Liver (tissue), 8 donors: ENCODE measurements at regions not wholly inside any gene's neighbourhood (a gene's known extent, or its start where the extent isn't known, plus 50 kb on each side); places are given as distances from the start of the nearest gene placed in this dataset.

Experiments used
- DNase-seq: peaks from one replicate; pipeline ENCODE4 v3.0.0-alpha.2; 2017; ENCODE audit warnings: low spot score
- H3K27ac ChIP-seq, 2 donors: one replicate each; pipeline ENCODE4 v1.7.0; 2013; ENCODE audit warnings: inconsistent platforms in 2 of 2, low read length in 2 of 2, control low read depth in 1 of 2, low read depth in 1 of 2, mild to moderate bottlenecking in 1 of 2
- H3K27me3 ChIP-seq, 4 donors: one replicate each; pipeline versions ENCODE4 v1.6.1 to v1.7.0; 2013; ENCODE audit warnings: low read length in 3 of 4, inconsistent platforms in 1 of 4, mild to moderate bottlenecking in 1 of 4, moderate library complexity in 1 of 4; ENCODE audit not compliant: control insufficient read depth in 4 of 4, insufficient read depth in 4 of 4
- H3K36me3 ChIP-seq, 4 donors: one replicate each; pipeline versions ENCODE4 v1.6.1 to v1.7.0; 2013; ENCODE audit warnings: low read length in 3 of 4, mild to moderate bottlenecking in 3 of 4, low read depth in 1 of 4, moderate library complexity in 1 of 4; ENCODE audit not compliant: control insufficient read depth in 4 of 4, insufficient read depth in 3 of 4
- H3K4me1 ChIP-seq, 4 donors: one replicate each; pipeline versions ENCODE4 v1.6.1 to v1.7.0; 2013; ENCODE audit warnings: low read length in 3 of 4, mild to moderate bottlenecking in 3 of 4, moderate library complexity in 1 of 4; ENCODE audit not compliant: control insufficient read depth in 4 of 4, insufficient read depth in 4 of 4
- H3K4me3 ChIP-seq, 3 donors: one replicate each; pipeline versions ENCODE4 v1.6.1 to v1.7.0; 2013; ENCODE audit warnings: low read length in 3 of 3, control low read depth in 1 of 3, low read depth in 1 of 3, mild to moderate bottlenecking in 1 of 3
- H3K9ac ChIP-seq, 2 donors: one replicate each; pipeline ENCODE4 v1.7.0; 2013; ENCODE audit warnings: low read length in 2 of 2, mild to moderate bottlenecking in 2 of 2, moderate library complexity in 2 of 2, control low read depth in 1 of 2, low read depth in 1 of 2
- H3K9me3 ChIP-seq, 4 donors: one replicate each; pipeline versions ENCODE4 v1.6.1 to v1.7.0; 2013; ENCODE audit warnings: low read length in 3 of 4; ENCODE audit not compliant: control insufficient read depth in 4 of 4
- EGR1 ChIP-seq, 2 donors: IDR thresholded peaks; 2 replicates each; pipeline ENCODE4 v1.6.1; 2016 to 2018; ENCODE audit warnings: antibody characterized with exemption in 2 of 2, low read depth in 2 of 2
- FOXA1 ChIP-seq: IDR thresholded peaks from 2 replicates; pipeline ENCODE4 v1.6.1; 2016; ENCODE audit warnings: antibody characterized with exemption
- FOXA2 ChIP-seq: IDR thresholded peaks from 2 replicates; pipeline ENCODE4 v1.6.1; 2016; ENCODE audit warnings: antibody characterized with exemption
- GABPA ChIP-seq, 2 donors: IDR thresholded peaks in 1 of 2; conservative IDR thresholded peaks in 1 of 2; 2 replicates each; pipeline ENCODE4 v1.6.1; 2016; ENCODE audit warnings: antibody characterized with exemption in 2 of 2, mild to moderate bottlenecking in 1 of 2, moderate library complexity in 1 of 2
- HNF4G ChIP-seq: IDR thresholded peaks from 2 replicates; pipeline ENCODE4 v1.6.1; 2016; ENCODE audit warnings: antibody characterized with exemption
- JUND ChIP-seq, 2 donors: IDR thresholded peaks; 2 replicates each; pipeline ENCODE4 v1.6.1; 2016; ENCODE audit warnings: antibody characterized with exemption in 2 of 2
- NR2F2 ChIP-seq: IDR thresholded peaks from 2 replicates; pipeline ENCODE4 v1.6.1; 2016; ENCODE audit warnings: antibody characterized with exemption
- RAD21 ChIP-seq, 2 donors: IDR thresholded peaks; 2 replicates each; pipeline ENCODE4 v1.6.1; 2016; ENCODE audit warnings: antibody characterized with exemption in 2 of 2, mild to moderate bottlenecking in 2 of 2
- RXRA ChIP-seq, 2 donors: IDR thresholded peaks; 2 replicates each; pipeline ENCODE4 v1.6.1; 2017 to 2018; ENCODE audit warnings: antibody characterized with exemption in 2 of 2, mild to moderate bottlenecking in 1 of 2
- SP1 ChIP-seq: IDR thresholded peaks from 2 replicates; pipeline ENCODE4 v1.6.1; 2018; ENCODE audit warnings: antibody characterized with exemption, mild to moderate bottlenecking
- TAF1 ChIP-seq: conservative IDR thresholded peaks from 2 replicates; pipeline ENCODE4 v1.6.1; 2016; ENCODE audit warnings: antibody characterized with exemption, mild to moderate bottlenecking
- WGBS: extraction: QIAGEN DNeasy Blood & Tissue Kit; methylation state at CpG from one replicate; pipeline ENCODE4 v1.1.7; 2013; 5-methylcytosine and 5-hydroxymethylcytosine counted together
- TF ChIP-seq, protein P1 (sequence below): IDR thresholded peaks from 2 replicates; pipeline ENCODE4 v1.6.1; 2016; ENCODE audit warnings: antibody characterized with exemption, mild to moderate bottlenecking
- TF ChIP-seq, protein P2 (sequence below): IDR thresholded peaks from 2 replicates; pipeline ENCODE4 v1.6.1; 2016; ENCODE audit warnings: antibody characterized with exemption
- TF ChIP-seq, protein P3 (sequence below): fragments of 150-350 bp; IDR thresholded peaks from 2 replicates; pipeline ENCODE4 v1.5.1; 2017; ENCODE audit warnings: improper control_type of control experiment, low read depth, low read length; ENCODE audit not compliant: missing input control
- TF ChIP-seq, protein P4 (sequence below): IDR thresholded peaks from 2 replicates; pipeline ENCODE4 v1.6.1; 2016; ENCODE audit warnings: antibody characterized with exemption
- donor health status: healthy.
- donor health status: healthy.
- donor health status: healthy.
- donor health status: healthy.
- donor health status: healthy.

DNA sequence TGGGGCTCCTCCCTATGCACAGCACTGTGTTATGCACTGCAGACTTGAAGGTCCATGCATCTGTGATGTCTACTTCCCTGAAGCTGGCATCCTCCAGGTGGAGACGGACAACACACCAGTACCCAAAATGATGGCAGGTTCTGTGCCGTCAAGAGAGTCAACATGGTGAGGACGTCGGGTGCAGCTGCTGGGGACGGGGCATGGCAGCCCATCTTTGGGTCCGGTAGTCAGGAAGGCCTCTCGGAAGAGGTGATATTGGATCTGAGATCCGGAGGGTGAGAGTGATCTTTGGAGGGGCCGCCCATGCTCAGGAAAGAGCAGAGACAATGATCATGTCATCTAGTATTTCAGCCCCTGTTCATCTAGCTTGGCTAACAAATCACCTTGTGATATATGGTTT lies 104.1 kb downstream of the RIPK4 start:
- Histone ChIP-seq H3K4me3 (no peak overlapping the region), H3K9me3 (no peaks in the 10 kb centered on the region), H3K27ac (no peak overlapping the region), H3K9ac (no peak overlapping the region), H3K27me3 (no peaks in the 10 kb centered on the region), H3K4me1 (peaks cover 0 to 2% (median 1%) of the 10 kb centered on the region in 4 donors), H3K36me3 (no peaks in the 10 kb centered on the region)
- 95% methylated on average over 9 of the region's 9 CpGs for WGBS
- TF ChIP-seq SP1 (no peak), EGR1 (IDR thresholded peaks at IDR 0.05; ENCODE audit: low read depth in 2 of 2) (no peak), RAD21 (IDR thresholded peaks at IDR 0.05) (no peak), NR2F2 (no peak), RXRA (IDR thresholded peaks at IDR 0.05) (no peak), GABPA (IDR thresholded peaks at IDR 0.05 in 1 of 2, conservative IDR thresholded peaks at IDR 0.05 in 1 of 2) (no peak), FOXA1 (no peak), FOXA2 (no peak), HNF4G (no peak), TAF1 (no peak), JUND (IDR thresholded peaks at IDR 0.05) (no peak)
- TF ChIP-seq, protein P1, sequence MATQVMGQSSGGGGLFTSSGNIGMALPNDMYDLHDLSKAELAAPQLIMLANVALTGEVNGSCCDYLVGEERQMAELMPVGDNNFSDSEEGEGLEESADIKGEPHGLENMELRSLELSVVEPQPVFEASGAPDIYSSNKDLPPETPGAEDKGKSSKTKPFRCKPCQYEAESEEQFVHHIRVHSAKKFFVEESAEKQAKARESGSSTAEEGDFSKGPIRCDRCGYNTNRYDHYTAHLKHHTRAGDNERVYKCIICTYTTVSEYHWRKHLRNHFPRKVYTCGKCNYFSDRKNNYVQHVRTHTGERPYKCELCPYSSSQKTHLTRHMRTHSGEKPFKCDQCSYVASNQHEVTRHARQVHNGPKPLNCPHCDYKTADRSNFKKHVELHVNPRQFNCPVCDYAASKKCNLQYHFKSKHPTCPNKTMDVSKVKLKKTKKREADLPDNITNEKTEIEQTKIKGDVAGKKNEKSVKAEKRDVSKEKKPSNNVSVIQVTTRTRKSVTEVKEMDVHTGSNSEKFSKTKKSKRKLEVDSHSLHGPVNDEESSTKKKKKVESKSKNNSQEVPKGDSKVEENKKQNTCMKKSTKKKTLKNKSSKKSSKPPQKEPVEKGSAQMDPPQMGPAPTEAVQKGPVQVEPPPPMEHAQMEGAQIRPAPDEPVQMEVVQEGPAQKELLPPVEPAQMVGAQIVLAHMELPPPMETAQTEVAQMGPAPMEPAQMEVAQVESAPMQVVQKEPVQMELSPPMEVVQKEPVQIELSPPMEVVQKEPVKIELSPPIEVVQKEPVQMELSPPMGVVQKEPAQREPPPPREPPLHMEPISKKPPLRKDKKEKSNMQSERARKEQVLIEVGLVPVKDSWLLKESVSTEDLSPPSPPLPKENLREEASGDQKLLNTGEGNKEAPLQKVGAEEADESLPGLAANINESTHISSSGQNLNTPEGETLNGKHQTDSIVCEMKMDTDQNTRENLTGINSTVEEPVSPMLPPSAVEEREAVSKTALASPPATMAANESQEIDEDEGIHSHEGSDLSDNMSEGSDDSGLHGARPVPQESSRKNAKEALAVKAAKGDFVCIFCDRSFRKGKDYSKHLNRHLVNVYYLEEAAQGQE = no peak
- TF ChIP-seq, protein P2, sequence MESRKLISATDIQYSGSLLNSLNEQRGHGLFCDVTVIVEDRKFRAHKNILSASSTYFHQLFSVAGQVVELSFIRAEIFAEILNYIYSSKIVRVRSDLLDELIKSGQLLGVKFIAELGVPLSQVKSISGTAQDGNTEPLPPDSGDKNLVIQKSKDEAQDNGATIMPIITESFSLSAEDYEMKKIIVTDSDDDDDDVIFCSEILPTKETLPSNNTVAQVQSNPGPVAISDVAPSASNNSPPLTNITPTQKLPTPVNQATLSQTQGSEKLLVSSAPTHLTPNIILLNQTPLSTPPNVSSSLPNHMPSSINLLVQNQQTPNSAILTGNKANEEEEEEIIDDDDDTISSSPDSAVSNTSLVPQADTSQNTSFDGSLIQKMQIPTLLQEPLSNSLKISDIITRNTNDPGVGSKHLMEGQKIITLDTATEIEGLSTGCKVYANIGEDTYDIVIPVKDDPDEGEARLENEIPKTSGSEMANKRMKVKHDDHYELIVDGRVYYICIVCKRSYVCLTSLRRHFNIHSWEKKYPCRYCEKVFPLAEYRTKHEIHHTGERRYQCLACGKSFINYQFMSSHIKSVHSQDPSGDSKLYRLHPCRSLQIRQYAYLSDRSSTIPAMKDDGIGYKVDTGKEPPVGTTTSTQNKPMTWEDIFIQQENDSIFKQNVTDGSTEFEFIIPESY = no peak
- TF ChIP-seq, protein P3, sequence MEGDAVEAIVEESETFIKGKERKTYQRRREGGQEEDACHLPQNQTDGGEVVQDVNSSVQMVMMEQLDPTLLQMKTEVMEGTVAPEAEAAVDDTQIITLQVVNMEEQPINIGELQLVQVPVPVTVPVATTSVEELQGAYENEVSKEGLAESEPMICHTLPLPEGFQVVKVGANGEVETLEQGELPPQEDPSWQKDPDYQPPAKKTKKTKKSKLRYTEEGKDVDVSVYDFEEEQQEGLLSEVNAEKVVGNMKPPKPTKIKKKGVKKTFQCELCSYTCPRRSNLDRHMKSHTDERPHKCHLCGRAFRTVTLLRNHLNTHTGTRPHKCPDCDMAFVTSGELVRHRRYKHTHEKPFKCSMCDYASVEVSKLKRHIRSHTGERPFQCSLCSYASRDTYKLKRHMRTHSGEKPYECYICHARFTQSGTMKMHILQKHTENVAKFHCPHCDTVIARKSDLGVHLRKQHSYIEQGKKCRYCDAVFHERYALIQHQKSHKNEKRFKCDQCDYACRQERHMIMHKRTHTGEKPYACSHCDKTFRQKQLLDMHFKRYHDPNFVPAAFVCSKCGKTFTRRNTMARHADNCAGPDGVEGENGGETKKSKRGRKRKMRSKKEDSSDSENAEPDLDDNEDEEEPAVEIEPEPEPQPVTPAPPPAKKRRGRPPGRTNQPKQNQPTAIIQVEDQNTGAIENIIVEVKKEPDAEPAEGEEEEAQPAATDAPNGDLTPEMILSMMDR = no peak
- TF ChIP-seq, protein P4, sequence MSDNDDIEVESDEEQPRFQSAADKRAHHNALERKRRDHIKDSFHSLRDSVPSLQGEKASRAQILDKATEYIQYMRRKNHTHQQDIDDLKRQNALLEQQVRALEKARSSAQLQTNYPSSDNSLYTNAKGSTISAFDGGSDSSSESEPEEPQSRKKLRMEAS = no peak
- no peak for DNase-seq

DNA sequence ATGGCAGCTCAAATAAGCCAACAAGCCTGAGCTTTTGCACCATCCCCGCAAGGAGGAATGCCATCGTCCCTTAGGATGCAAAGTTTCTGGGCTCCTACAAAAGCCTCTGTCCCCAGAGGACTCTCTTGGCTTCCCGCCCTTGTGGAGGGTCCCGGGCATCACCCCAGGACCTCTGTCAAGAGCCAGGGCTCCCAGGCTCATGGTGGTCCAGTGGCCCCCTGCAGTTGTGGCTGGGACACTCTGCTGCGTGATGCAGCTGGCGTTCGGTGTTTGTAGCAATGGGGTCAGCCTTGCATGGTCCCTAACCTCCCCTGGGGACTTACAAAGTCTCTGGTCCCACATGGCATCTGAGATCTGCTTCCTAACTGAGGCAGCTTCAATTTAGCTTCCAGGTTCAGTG lies 104.7 kb downstream of the RIPK4 start:
- TF ChIP-seq, protein P3 = no peak
- no peak for TF ChIP-seq NR2F2
- TF ChIP-seq, protein P4 = no peak
- WGBS = 90% methylated on average over 7 of the region's 7 CpGs
- Histone ChIP-seq H3K9ac (no peak overlapping the region), H3K36me3 (no peaks in the 10 kb centered on the region), H3K4me3 (no peak overlapping the region), H3K27me3 (no peaks in the 10 kb centered on the region), H3K4me1 (peaks cover 0 to 2% (median 1%) of the 10 kb centered on the region in 4 donors), H3K9me3 (no peaks in the 10 kb centered on the region), H3K27ac (no peak overlapping the region)
- DNase-seq = no peak
